IMR-90 (cell line): ENCODE measurements at regions not wholly inside any gene's neighbourhood (a gene's known extent, or its start where the extent isn't known, plus 50 kb on each side); places are given as distances from the start of the nearest gene placed in this dataset.

Experiments
- ATAC-seq: fragments of 200-7000 bp; cut with Tn5 transposase; 2 replicates; pipeline ENCODE4 v1.9.1; 2020; ENCODE audit warnings: low read depth, mild to moderate bottlenecking, moderate library complexity
- BruUV-seq: library from RNA; stranded (reverse); fragments of 400-500 nt; replicated peaks from 2 replicates; lab custom pipeline; 2021; lab: Mats Ljungman, UMichigan
- CTCF ChIA-PET: fragments of 300-600 bp; formaldehyde crosslinking; extraction: SDS; loops from one replicate; lab custom pipeline; 2021; ENCODE audit warnings: antibody characterized with exemption; lab: Yijun Ruan, JAX
- POLR2A ChIA-PET: fragments of 300-600 bp; sonication (Branson Sonifier 250); formaldehyde crosslinking; loops from one replicate; lab custom pipeline; 2022; ENCODE audit warnings: antibody characterized with exemption; ENCODE audit not compliant: unreplicated experiment; lab: Charles Lee
- DNase-seq: peaks from one replicate; pipeline ENCODE4 v3.0.0; 2013
- H2AFZ ChIP-seq: replicated peaks from 2 replicates; pipeline ENCODE3; 2013; ENCODE audit warnings: low read length, mild to moderate bottlenecking; ENCODE audit not compliant: poor library complexity
- H2AK5ac ChIP-seq: 2 replicates; pipeline ENCODE4 v1.6.1; 2013; ENCODE audit warnings: low read depth, low read length, inconsistent platforms
- H2AK9ac ChIP-seq: replicated peaks from 2 replicates; pipeline ENCODE3; 2013; ENCODE audit warnings: mild to moderate bottlenecking, low read depth, low read length, moderate library complexity; ENCODE audit not compliant: poor library complexity
- H2BK120ac ChIP-seq: 2 replicates; pipeline ENCODE4 v1.6.1; 2013; ENCODE audit warnings: low read depth, low read length, inconsistent platforms
- H2BK15ac ChIP-seq: 3 replicates; pipeline ENCODE4 v1.6.1; 2013; ENCODE audit warnings: low read depth, low read length, inconsistent platforms
- H2BK20ac ChIP-seq: 2 replicates; pipeline ENCODE4 v1.6.1; 2013; ENCODE audit warnings: low read depth, mild to moderate bottlenecking, inconsistent platforms, low read length, moderate library complexity
- H2BK5ac ChIP-seq: 2 replicates; pipeline ENCODE4 v1.6.1; 2013; ENCODE audit warnings: mild to moderate bottlenecking, low read depth, low read length, inconsistent platforms; ENCODE audit not compliant: poor library complexity, severe bottlenecking
- H3K14ac ChIP-seq: replicated peaks from 2 replicates; pipeline ENCODE4 v1.6.1; 2013; ENCODE audit warnings: low read depth, low read length, inconsistent platforms
- H3K18ac ChIP-seq: 2 replicates; pipeline ENCODE4 v1.6.1; 2013; ENCODE audit warnings: low read depth, low read length, control low read depth
- H3K23ac ChIP-seq: 2 replicates; pipeline ENCODE4 v1.6.1; 2013; ENCODE audit warnings: low read depth, low read length, inconsistent platforms
- H3K27ac ChIP-seq: 2 replicates; pipeline ENCODE4 v1.5.1; 2013; ENCODE audit warnings: mild to moderate bottlenecking, control low read depth, low read length; ENCODE audit not compliant: insufficient read depth
- H3K27me3 ChIP-seq: 2 replicates; pipeline ENCODE4 v1.6.1; 2013; ENCODE audit warnings: low read length; ENCODE audit not compliant: control insufficient read depth, insufficient read depth
- H3K36me3 ChIP-seq: 2 replicates; pipeline ENCODE4 v1.6.1; 2013; ENCODE audit warnings: low read length, mixed read lengths; ENCODE audit not compliant: control insufficient read depth, insufficient read depth
- H3K4ac ChIP-seq: 2 replicates; pipeline ENCODE4 v1.6.1; 2013; ENCODE audit warnings: low read depth, low read length, inconsistent platforms
- H3K4me1 ChIP-seq: 2 replicates; pipeline ENCODE4 v1.6.1; 2013; ENCODE audit warnings: low read length, mixed read lengths; ENCODE audit not compliant: control insufficient read depth, insufficient read depth
- H3K4me2 ChIP-seq: 2 replicates; pipeline ENCODE4 v1.6.1; 2013; ENCODE audit warnings: low read depth, mild to moderate bottlenecking, control low read depth, low read length, moderate library complexity
- H3K4me3 ChIP-seq: 2 replicates; pipeline ENCODE4 v1.5.1; 2013; ENCODE audit warnings: low read depth, mild to moderate bottlenecking, control low read depth, low read length, moderate library complexity; ENCODE audit not compliant: insufficient read depth
- H3K56ac ChIP-seq: 2 replicates; pipeline ENCODE4 v1.6.1; 2013; ENCODE audit warnings: low read length, inconsistent platforms; ENCODE audit not compliant: insufficient read depth; ENCODE audit errors: extremely low read depth
- H3K79me1 ChIP-seq, 2 experiments: 2 replicates each; pipeline ENCODE4 v1.6.1; 2013; ENCODE audit warnings: low read length in 2 of 2, inconsistent platforms in 1 of 2, low read depth in 1 of 2
- H3K9ac ChIP-seq: 2 replicates; pipeline ENCODE4 v1.6.1; 2013; ENCODE audit warnings: low read depth, low read length, control low read depth
- H3K9me1 ChIP-seq: 2 replicates; pipeline ENCODE4 v1.6.1; 2013; ENCODE audit warnings: low read length, inconsistent platforms; ENCODE audit not compliant: insufficient read depth
- H3K9me3 ChIP-seq: 2 replicates; pipeline ENCODE4 v1.6.1; 2013; ENCODE audit warnings: low read length; ENCODE audit not compliant: control insufficient read depth, insufficient read depth
- H4K20me1 ChIP-seq: 2 replicates; pipeline ENCODE4 v1.6.1; 2013; ENCODE audit warnings: low read length, inconsistent platforms; ENCODE audit not compliant: insufficient read depth
- H4K5ac ChIP-seq: 2 replicates; pipeline ENCODE4 v1.6.1; 2013; ENCODE audit warnings: mild to moderate bottlenecking, low read depth, low read length, control low read depth
- H4K8ac ChIP-seq, 2 experiments: 2 replicates each; pipeline ENCODE4 v1.6.1; 2013; ENCODE audit warnings: low read depth in 2 of 2, low read length in 2 of 2, control low read depth in 1 of 2, inconsistent platforms in 1 of 2
- H4K91ac ChIP-seq: 2 replicates; pipeline ENCODE4 v1.6.1; 2013; ENCODE audit warnings: low read depth, low read length, inconsistent platforms; ENCODE audit not compliant: insufficient read depth
- CEBPB ChIP-seq: IDR thresholded peaks from 2 replicates; pipeline ENCODE4 v1.6.1; 2012; ENCODE audit warnings: low read depth, low read length, improper control_type of control experiment
- CTCF ChIP-seq: conservative IDR thresholded peaks from 2 replicates; pipeline ENCODE4 v1.5.1; 2012; ENCODE audit warnings: mild to moderate bottlenecking, low read depth, low read length, improper control_type of control experiment
- ELK1 ChIP-seq: fragments of 150-350 bp; IDR thresholded peaks from 2 replicates; pipeline ENCODE4 v1.6.1; 2016; ENCODE audit warnings: low read depth, mild to moderate bottlenecking, low read length, moderate library complexity, borderline replicate concordance
- FOS ChIP-seq: fragments of 150-350 bp; IDR thresholded peaks from 2 replicates; pipeline ENCODE4 v1.6.1; 2016; ENCODE audit warnings: low read depth, low read length
- MAFK ChIP-seq: IDR thresholded peaks from 2 replicates; pipeline ENCODE4 v1.6.1; 2012; ENCODE audit warnings: low read depth, low read length, improper control_type of control experiment
- MAZ ChIP-seq: IDR thresholded peaks from 2 replicates; pipeline ENCODE4 v1.6.1; 2012; ENCODE audit warnings: low read depth, mild to moderate bottlenecking, low read length, improper control_type of control experiment, moderate library complexity, borderline replicate concordance
- MXI1 ChIP-seq: IDR thresholded peaks from 2 replicates; pipeline ENCODE4 v1.6.1; 2012; ENCODE audit warnings: low read depth, mild to moderate bottlenecking, low read length, moderate library complexity, borderline replicate concordance
- NFE2L2 ChIP-seq: fragments of 150-350 bp; IDR thresholded peaks from 2 replicates; pipeline ENCODE4 v1.6.1; 2016; ENCODE audit warnings: low read depth, mild to moderate bottlenecking, low read length
- POLR2A ChIP-seq: IDR thresholded peaks from 2 replicates; pipeline ENCODE4 v1.6.1; 2012; ENCODE audit warnings: mild to moderate bottlenecking, low read depth, low read length
- RCOR1 ChIP-seq: IDR thresholded peaks from 2 replicates; pipeline ENCODE4 v1.6.1; 2012; ENCODE audit warnings: mild to moderate bottlenecking, low read length, improper control_type of control experiment; ENCODE audit not compliant: insufficient replicate concordance
- RFX5 ChIP-seq: IDR thresholded peaks from 2 replicates; pipeline ENCODE4 v1.8.0; 2012; ENCODE audit warnings: low read depth, mild to moderate bottlenecking, low read length, moderate library complexity
- SMC3 ChIP-seq: fragments of 150-350 bp; IDR thresholded peaks from 2 replicates; pipeline ENCODE4 v1.6.1; 2016; ENCODE audit warnings: low read depth, mild to moderate bottlenecking, antibody characterized with exemption, low read length, moderate library complexity
- USF2 ChIP-seq: fragments of 150-350 bp; IDR thresholded peaks from 2 replicates; pipeline ENCODE4 v1.6.1; 2017; ENCODE audit warnings: mild to moderate bottlenecking, antibody characterized with exemption, low read length, low read depth
- WGBS, 2 experiments: methylation state at CpG; one replicate each; pipeline versions ENCODE4 v1.1.5 to v1.1.7; 2013; ENCODE audit warnings: missing lambda C conversion rate in 2 of 2; ENCODE audit not compliant: insufficient read length in 1 of 2; ENCODE audit errors: extremely low coverage in 2 of 2; 5-methylcytosine and 5-hydroxymethylcytosine counted together
- dilution Hi-C: fragments of 300-500 bp; cut with HindIII; formaldehyde crosslinking; loops from one replicate; pipeline ENCODE4 v1.14.3; 2018; ENCODE audit warnings: low sequenced_read_pairs; ENCODE audit not compliant: unreplicated experiment
- in situ Hi-C: fragments of 300-500 bp; cut with MboI; formaldehyde crosslinking; loops from 3 replicates; pipeline ENCODE4 v1.14.3; 2019; ENCODE audit warnings: low sequenced_read_pairs, inconsistent platforms, mixed read lengths
- intact Hi-C: fragments of 100-400 bp; cut with micrococcal nuclease; formaldehyde crosslinking; loops from 2 replicates; pipeline ENCODE4 v1.10.0; 2022

GRCh38 chr2:139217641-139218040 is 437.5 kb upstream of the NXPH2 start:
- no peaks in the 10 kb centered on the region for H3K36me3 ChIP-seq
- ChIA-PET POLR2A (no interaction called here), CTCF (no interaction called here)
- no peak overlapping the region for H2BK20ac ChIP-seq
- no TSS peak for BruUV-seq
- no peak overlapping the region for H2BK5ac ChIP-seq
- WGBS, 2 experiments, result no CpG with 5 or more reads among the region's 3 CpGs
- intact Hi-C loops, result loop anchor here (2.0 kb wide), 1 partner anchor 77 kb away; no protein-coding TSS in a partner anchor
- no peak overlapping the region for H3K56ac ChIP-seq
- peaks cover 4% of the 10 kb centered on the region; the same call in 1 of the 2 replicates for H3K9me3 ChIP-seq
- H4K8ac ChIP-seq, result no peak overlapping the region
- no peak overlapping the region for H2BK15ac ChIP-seq
- dilution Hi-C loops, result no loop called here
- H4K20me1 ChIP-seq, result no peaks in the 10 kb centered on the region
- no peak for TF ChIP-seq NFE2L2
- TF ChIP-seq CTCF, result no peak
- TF ChIP-seq POLR2A, result no peak
- TF ChIP-seq RFX5, result no peak
- no peak for TF ChIP-seq MAFK
- TF ChIP-seq SMC3, result no peak
- TF ChIP-seq FOS, result no peak
- TF ChIP-seq USF2, result no peak
- TF ChIP-seq MXI1, result no peak
- no peak for TF ChIP-seq MAZ
- no peak for TF ChIP-seq ELK1
- TF ChIP-seq CEBPB, result no peak
- TF ChIP-seq RCOR1, result no peak
- ATAC-seq (no peak), DNase-seq (no peak)
- no peak overlapping the region for H4K5ac ChIP-seq
- H2AK9ac ChIP-seq, result no peak overlapping the region
- no peaks in the 10 kb centered on the region for H3K79me1 ChIP-seq
- no peak overlapping the region for H2AFZ ChIP-seq
- no peaks in the 10 kb centered on the region for H3K9me1 ChIP-seq
- H2AK5ac ChIP-seq, result no peak overlapping the region
- H3K4me1 ChIP-seq, result no peaks in the 10 kb centered on the region
- no peak overlapping the region for H3K4ac ChIP-seq
- no peak overlapping the region for H3K4me2 ChIP-seq
- H2BK120ac ChIP-seq, result no peak overlapping the region
- no peak overlapping the region for H3K18ac ChIP-seq
- in situ Hi-C loops, result no loop called here
- no peak overlapping the region for H3K14ac ChIP-seq
- no peak overlapping the region for H3K27ac ChIP-seq
- no peaks in the 10 kb centered on the region for H3K27me3 ChIP-seq
- H3K9ac ChIP-seq, result no peak overlapping the region
- H3K23ac ChIP-seq, result no peak overlapping the region
- no peak overlapping the region for H3K4me3 ChIP-seq
- no peak overlapping the region for H4K91ac ChIP-seq
